SIG-M5 treated with dmso at 0.1 percent for 504 hours (cell line): ENCODE measurements at regions not wholly inside any gene's neighbourhood (a gene's known extent, or its start where the extent isn't known, plus 50 kb on each side); places are given as distances from the start of the nearest gene placed in this dataset.
"Not testable (repeated sequence)": the region's sequence is repeated elsewhere in the genome, so short reads cannot be mapped to it uniquely, and the experiment has no call there.

Source experiments
- DNase-seq: peaks from one replicate; lab custom pipeline; 2025; ENCODE audit not compliant: unreplicated experiment; lab: John Stamatoyannopoulos, UW

DNA sequence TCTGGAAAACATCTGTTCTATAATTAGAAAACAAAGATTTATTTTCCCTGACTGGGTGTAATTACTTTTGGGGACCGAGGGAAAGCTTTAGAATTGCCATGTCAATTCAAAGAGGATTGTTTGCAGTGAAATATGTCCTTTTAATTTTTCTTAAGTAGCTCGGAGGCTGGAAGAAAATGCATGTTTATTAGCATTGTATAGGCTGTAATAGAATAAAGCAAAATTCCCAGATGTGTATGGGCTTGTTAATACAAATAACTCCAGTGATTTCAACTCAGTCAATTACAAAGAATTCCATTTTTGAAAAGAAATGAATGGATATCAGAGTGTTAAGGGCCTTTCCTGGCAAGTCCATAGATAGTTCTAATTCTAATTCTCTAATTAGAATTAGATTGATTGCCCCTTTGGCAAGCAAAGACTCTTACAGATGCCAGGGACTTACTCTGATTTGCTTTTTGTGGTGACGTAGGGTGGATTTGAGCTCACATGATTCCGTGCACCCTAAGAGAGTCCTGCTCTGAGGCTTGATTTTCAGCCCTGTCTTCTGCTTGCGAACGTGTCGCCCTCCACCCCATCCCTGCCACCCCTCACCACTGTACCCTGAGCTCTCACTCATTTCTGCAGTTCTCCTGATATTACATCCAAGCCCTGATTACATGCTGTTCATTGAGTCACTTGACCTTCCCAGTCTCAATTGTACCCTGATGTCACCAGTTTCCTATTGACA lies 70.0 kb upstream of the FAM20A start:
- no peak for DNase-seq

DNA sequence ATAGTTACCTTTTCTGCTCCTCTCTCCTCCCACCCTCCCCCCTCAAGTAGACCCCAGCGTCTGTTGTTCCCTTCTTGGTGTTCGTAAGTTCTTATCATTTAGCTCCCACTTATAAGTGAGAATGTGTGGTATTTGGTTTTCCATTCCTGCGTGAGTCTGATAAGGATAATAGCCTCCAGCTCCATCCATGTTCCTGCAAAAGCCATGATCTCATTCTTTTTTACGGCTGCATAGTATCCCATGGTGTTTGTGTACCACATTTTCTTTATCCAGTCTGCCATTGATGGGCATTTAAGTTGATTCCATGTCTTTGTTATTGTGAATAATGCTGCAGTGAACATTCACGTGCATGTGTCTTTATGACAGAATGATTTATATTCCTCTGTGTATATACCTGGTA lies 65.3 kb upstream of the FAM20A start:
- DNase-seq: not testable (repeated sequence)

- no peak for DNase-seq
Measured at GRCh38 chr17:68665373-68665772, 64.2 kb upstream of the FAM20A start.

GRCh38 chr17:68662479-68662878 lies 61.3 kb upstream of the FAM20A start:
- no peak for DNase-seq

DNA sequence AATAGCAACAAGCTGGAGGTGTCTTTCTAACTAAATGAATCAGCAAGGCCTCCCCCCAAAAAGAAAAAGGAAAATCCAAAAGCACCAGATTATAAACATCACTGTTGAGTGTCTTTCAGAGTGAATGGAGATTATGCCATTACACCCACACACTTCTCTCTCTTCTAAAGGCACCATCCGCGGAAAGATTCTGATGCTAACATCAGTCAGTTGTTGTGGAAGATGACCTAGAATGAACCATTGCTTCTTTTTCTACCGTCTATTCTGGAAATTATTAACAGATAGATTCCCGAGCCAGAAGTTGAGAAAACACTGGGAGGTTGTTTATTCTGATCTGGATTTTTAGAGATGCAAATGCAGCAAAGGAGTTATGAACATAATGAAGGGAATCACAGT lies 60.9 kb upstream of the FAM20A start:
- DNase-seq: no peak

GRCh38 chr17:68661265-68662036 lies 60.3 kb upstream of the FAM20A start:
- no peak for DNase-seq

DNA sequence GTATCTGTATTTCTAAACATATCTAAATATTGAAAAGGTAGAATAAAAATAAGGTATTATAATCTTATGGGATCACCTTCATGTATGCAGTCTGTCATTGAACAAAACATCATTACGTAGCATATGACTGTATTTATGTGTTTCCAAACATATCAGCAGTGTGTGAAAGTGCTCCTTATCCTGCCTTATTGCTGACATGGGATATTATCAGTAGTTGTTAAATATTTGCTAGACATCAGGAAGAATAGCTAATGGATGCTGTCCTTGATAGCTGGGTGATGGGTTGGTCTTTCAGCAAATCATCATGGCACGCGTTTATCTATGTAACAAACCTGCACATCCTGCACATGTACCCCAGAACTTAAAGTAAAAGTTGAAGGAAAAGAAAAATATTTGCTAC lies 59.1 kb upstream of the FAM20A start:
- DNase-seq: no peak

GRCh38 chr17:68658999-68659780 lies 58.0 kb upstream of the FAM20A start:
- no peak for DNase-seq

GRCh38 chr17:68657576-68657975 lies 56.4 kb upstream of the FAM20A start:
- no peak for DNase-seq

DNA sequence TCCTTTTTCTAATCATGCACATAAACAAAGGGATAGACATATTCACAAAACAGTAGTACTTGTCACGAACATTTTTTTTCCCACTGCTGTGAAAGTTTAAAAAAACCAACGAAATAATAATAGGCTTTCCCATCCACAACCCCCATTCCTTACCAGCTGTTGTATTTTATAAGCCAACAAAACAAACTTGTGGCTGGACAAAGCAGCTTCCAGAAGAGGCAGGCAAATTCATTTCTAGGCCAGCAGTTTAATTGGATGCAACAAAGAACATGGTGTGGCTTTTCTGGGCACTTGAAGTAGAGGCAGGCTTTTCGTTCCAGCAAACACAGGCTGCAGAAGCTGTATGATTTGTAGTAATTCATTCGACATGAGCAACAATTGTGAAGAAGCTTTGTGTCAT lies 56.0 kb upstream of the FAM20A start:
- DNase-seq: no peak

DNA sequence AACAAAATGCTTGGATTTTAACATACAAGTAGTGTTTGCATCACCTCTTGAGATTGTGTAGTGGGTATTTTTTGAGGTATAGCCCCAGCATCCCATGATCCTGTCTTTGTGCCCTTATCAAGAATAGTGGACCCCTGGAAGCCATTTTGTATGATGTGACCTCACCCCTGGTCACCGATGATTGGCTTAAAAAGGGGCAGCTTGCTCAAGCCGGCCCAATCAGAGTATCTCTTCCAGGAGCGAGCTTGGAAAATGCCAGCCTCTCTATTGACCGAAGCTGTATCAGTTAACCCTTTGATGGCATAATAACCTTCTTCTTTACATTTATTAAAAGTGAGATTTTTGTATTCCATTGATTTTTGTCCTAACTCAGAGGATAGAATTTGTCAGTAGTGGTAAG lies 55.5 kb upstream of the FAM20A start:
- no peak for DNase-seq
